Caco-2 (cell line): ENCODE measurements at regions not wholly inside any gene's neighbourhood (a gene's known extent, or its start where the extent isn't known, plus 50 kb on each side); places are given as distances from the start of the nearest gene placed in this dataset.

Experiments
- BruUV-seq: library from RNA; stranded (reverse); fragments of 400-500 nt; replicated peaks from 2 replicates; lab custom pipeline; 2021; lab: Mats Ljungman, UMichigan
- CTCF ChIA-PET: fragments of 300-600 bp; sonication (Branson Sonifier 250); formaldehyde crosslinking; loops from one replicate; lab custom pipeline; 2022; ENCODE audit warnings: antibody characterized with exemption; lab: Charles Lee
- POLR2A ChIA-PET: fragments of 300-600 bp; sonication (Branson Sonifier 250); formaldehyde crosslinking; loops from one replicate; lab custom pipeline; 2022; ENCODE audit warnings: antibody characterized with exemption; lab: Charles Lee
- DNase-seq, 2 experiments: peaks; one replicate each; pipeline versions ENCODE4 v3.0.0 to v3.0.0-alpha.2; 2020 to 2022
- H3K27me3 ChIP-seq: replicated peaks from 2 replicates; pipeline ENCODE4 v1.6.0; 2011; ENCODE audit warnings: low read length; ENCODE audit not compliant: control insufficient read depth, insufficient read depth
- H3K36me3 ChIP-seq: 2 replicates; pipeline ENCODE4 v1.5.1; 2011; ENCODE audit warnings: low read length; ENCODE audit not compliant: control insufficient read depth, insufficient read depth
- H3K4me1 ChIP-seq: fragments of 250-450 bp; sonication (Bioruptor Pico); 2 replicates; pipeline ENCODE4 v1.5.1; 2020; ENCODE audit warnings: mild to moderate bottlenecking
- H3K4me3 ChIP-seq: 2 replicates; pipeline ENCODE4 v1.5.1; 2011; ENCODE audit warnings: low read depth, mild to moderate bottlenecking, control low read depth, low read length
- H3K9me3 ChIP-seq: fragments of 250-450 bp; sonication (Bioruptor Pico); 2 replicates; pipeline ENCODE4 v1.5.1; 2020; ENCODE audit warnings: mild to moderate bottlenecking, moderate library complexity
- H3K27ac Mint-ChIP-seq: one replicate; pipeline ENCODE4 v1.8.0; 2022; ENCODE audit warnings: mixed read lengths; ENCODE audit not compliant: unreplicated experiment
- H3K27me3 Mint-ChIP-seq: one replicate; pipeline ENCODE4 v1.8.0; 2022; ENCODE audit warnings: mixed read lengths; ENCODE audit not compliant: insufficient read depth, unreplicated experiment
- H3K36me3 Mint-ChIP-seq: one replicate; pipeline ENCODE4 v1.8.0; 2022; ENCODE audit warnings: mild to moderate bottlenecking, mixed read lengths; ENCODE audit not compliant: insufficient read depth, unreplicated experiment
- H3K4me1 Mint-ChIP-seq: one replicate; pipeline ENCODE4 v1.8.0; 2022; ENCODE audit warnings: low read depth, mixed read lengths; ENCODE audit not compliant: unreplicated experiment
- H3K4me3 Mint-ChIP-seq: one replicate; pipeline ENCODE4 v1.8.0; 2022; ENCODE audit warnings: mild to moderate bottlenecking, moderate library complexity, mixed read lengths; ENCODE audit not compliant: unreplicated experiment
- H3K9me3 Mint-ChIP-seq: one replicate; pipeline ENCODE4 v1.8.0; 2022; ENCODE audit warnings: mixed read lengths; ENCODE audit not compliant: unreplicated experiment
- CTCF ChIP-seq, 2 experiments: fragments of 200-600 bp in 1 of 2; IDR thresholded peaks; 1 replicate in 1 of 2; 2 replicates in 1 of 2; pipeline versions ENCODE4 v1.5.1 to v1.8.0; 2011 to 2022; ENCODE audit warnings: antibody characterized with exemption in 1 of 2, control low read depth in 1 of 2, inconsistent platforms in 1 of 2, low read depth in 1 of 2, low read length in 1 of 2, mild to moderate bottlenecking in 1 of 2, moderate library complexity in 1 of 2; ENCODE audit not compliant: insufficient read depth in 1 of 2, severe bottlenecking in 1 of 2, unreplicated experiment in 1 of 2
- intact Hi-C: fragments of 100-400 bp; cut with micrococcal nuclease; formaldehyde crosslinking; loops from one replicate; pipeline ENCODE4 v1.10.0; 2022; ENCODE audit not compliant: unreplicated experiment

- BruUV-seq = no TSS peak
- Mint-ChIP-seq H3K4me1 (no peaks in the 10 kb centered on the region), H3K36me3 (no peaks in the 10 kb centered on the region), H3K27ac (no peak overlapping the region), H3K27me3 (no peaks in the 10 kb centered on the region), H3K9me3 (peaks cover 18% of the 10 kb centered on the region), H3K4me3 (no peak overlapping the region)
- intact Hi-C loops = no loop called here
- no peaks in the 10 kb centered on the region for H3K27me3 ChIP-seq
- POLR2A ChIA-PET = interaction anchor here (0.6 kb wide), 1 partner anchor 10 kb away, joined by 3 read pairs; no protein-coding TSS in a partner anchor
- no peaks in the 10 kb centered on the region for H3K36me3 ChIP-seq
- CTCF ChIA-PET = no interaction called here
- no peak for DNase-seq
- TF ChIP-seq CTCF (IDR thresholded peaks at IDR 0.05; ENCODE audit: insufficient read depth in 1 of 2, low read depth in 1 of 2, low read length in 1 of 2, severe bottlenecking in 1 of 2, unreplicated experiment in 1 of 2) = no peak
- H3K4me1 ChIP-seq = no peaks in the 10 kb centered on the region
- no peak overlapping the region for H3K4me3 ChIP-seq
- no peaks in the 10 kb centered on the region for H3K9me3 ChIP-seq
Observed at GRCh38 chr13:54599413-54599812, 1570.8 kb downstream of the OLFM4 start.

- H3K27me3 Mint-ChIP-seq = no peaks in the 10 kb centered on the region
- H3K36me3 Mint-ChIP-seq = no peaks in the 10 kb centered on the region
- TF ChIP-seq CTCF (IDR thresholded peaks at IDR 0.05; ENCODE audit: insufficient read depth in 1 of 2, low read depth in 1 of 2, low read length in 1 of 2, severe bottlenecking in 1 of 2, unreplicated experiment in 1 of 2) = no peak
- Histone ChIP-seq H3K27me3 (no peaks in the 10 kb centered on the region), H3K4me3 (no peak overlapping the region), H3K9me3 (no peaks in the 10 kb centered on the region), H3K4me1 (no peaks in the 10 kb centered on the region), H3K36me3 (no peaks in the 10 kb centered on the region)
- BruUV-seq = no TSS peak
- H3K4me1 Mint-ChIP-seq = no peaks in the 10 kb centered on the region
- intact Hi-C loops = no loop called here
- H3K4me3 Mint-ChIP-seq = no peak overlapping the region
- POLR2A ChIA-PET = no interaction called here
- H3K27ac Mint-ChIP-seq = no peak overlapping the region
- peaks cover 9% of the 10 kb centered on the region for H3K9me3 Mint-ChIP-seq
- DNase-seq = no peak
- CTCF ChIA-PET = no interaction called here
Observed at GRCh38 chr13:54606944-54607343, 1578.3 kb downstream of the OLFM4 start.

GRCh38 chr13:54607421-54607820 is 1578.8 kb downstream of the OLFM4 start:
- ChIA-PET CTCF (no interaction called here), POLR2A (no interaction called here)
- no peaks in the 10 kb centered on the region for H3K36me3 Mint-ChIP-seq
- no TSS peak for BruUV-seq
- no peak for DNase-seq
- Histone ChIP-seq H3K27me3 (no peaks in the 10 kb centered on the region), H3K4me3 (no peak overlapping the region), H3K36me3 (no peaks in the 10 kb centered on the region), H3K4me1 (no peaks in the 10 kb centered on the region), H3K9me3 (no peaks in the 10 kb centered on the region)
- no peak overlapping the region for H3K27ac Mint-ChIP-seq
- intact Hi-C loops = no loop called here
- no peak overlapping the region for H3K4me3 Mint-ChIP-seq
- no peak for TF ChIP-seq CTCF (IDR thresholded peaks at IDR 0.05; ENCODE audit: insufficient read depth in 1 of 2, low read depth in 1 of 2, low read length in 1 of 2, severe bottlenecking in 1 of 2, unreplicated experiment in 1 of 2)
- H3K9me3 Mint-ChIP-seq = peaks cover 9% of the 10 kb centered on the region
- no peaks in the 10 kb centered on the region for H3K4me1 Mint-ChIP-seq
- H3K27me3 Mint-ChIP-seq = no peaks in the 10 kb centered on the region
